NCI-H510A (cell line): ENCODE measurements at regions not wholly inside any gene's neighbourhood (a gene's known extent, or its start where the extent isn't known, plus 50 kb on each side); places are given as distances from the start of the nearest gene placed in this dataset.
"Not testable (repeated sequence)": the region's sequence is repeated elsewhere in the genome, so short reads cannot be mapped to it uniquely, and the experiment has no call there.

Experiments used
- DNase-seq: peaks from one replicate; lab custom pipeline; 2025; lab: John Stamatoyannopoulos, UW

DNA sequence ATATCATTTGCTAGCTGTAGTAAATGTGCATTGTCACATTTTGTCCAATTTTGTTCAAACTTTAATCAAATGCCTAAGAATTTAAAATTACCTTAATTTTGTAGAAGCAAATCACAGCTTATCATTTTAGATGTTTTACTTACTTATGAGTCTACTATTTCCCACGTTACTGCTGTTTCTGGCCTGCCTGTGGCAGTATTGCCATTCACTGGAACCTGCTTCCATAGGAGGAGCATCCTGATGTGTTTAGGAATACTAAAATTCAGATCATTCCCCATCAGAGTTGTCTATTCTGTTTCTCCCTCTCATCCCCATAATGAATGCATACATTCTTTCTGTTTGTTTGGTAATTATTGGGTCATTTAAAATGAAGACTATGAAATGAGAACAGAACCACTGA is 119.5 kb upstream of the SNRPN start:
- DNase-seq = no peak

DNA sequence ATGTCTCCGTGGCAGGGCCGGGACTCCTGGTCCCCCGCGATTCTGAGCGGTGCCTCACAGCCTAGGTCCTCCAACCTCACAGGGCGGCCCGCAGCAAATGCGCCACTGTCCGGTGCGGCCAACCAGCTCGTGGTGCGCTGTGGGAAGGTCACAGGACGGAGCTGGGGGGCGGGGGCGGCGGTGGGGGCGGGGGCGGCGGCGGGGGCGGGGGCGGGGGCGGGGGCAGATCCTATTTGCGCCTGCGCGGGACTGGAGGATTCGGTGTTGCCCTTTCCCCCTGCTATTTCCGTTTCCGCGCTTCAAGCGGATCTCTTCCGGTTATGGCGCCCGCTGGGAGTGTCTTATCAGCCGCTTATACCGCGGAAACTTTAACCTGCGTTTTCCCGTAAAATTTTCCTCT is 106.7 kb upstream of the SNRPN start:
- DNase-seq = no peak

DNA sequence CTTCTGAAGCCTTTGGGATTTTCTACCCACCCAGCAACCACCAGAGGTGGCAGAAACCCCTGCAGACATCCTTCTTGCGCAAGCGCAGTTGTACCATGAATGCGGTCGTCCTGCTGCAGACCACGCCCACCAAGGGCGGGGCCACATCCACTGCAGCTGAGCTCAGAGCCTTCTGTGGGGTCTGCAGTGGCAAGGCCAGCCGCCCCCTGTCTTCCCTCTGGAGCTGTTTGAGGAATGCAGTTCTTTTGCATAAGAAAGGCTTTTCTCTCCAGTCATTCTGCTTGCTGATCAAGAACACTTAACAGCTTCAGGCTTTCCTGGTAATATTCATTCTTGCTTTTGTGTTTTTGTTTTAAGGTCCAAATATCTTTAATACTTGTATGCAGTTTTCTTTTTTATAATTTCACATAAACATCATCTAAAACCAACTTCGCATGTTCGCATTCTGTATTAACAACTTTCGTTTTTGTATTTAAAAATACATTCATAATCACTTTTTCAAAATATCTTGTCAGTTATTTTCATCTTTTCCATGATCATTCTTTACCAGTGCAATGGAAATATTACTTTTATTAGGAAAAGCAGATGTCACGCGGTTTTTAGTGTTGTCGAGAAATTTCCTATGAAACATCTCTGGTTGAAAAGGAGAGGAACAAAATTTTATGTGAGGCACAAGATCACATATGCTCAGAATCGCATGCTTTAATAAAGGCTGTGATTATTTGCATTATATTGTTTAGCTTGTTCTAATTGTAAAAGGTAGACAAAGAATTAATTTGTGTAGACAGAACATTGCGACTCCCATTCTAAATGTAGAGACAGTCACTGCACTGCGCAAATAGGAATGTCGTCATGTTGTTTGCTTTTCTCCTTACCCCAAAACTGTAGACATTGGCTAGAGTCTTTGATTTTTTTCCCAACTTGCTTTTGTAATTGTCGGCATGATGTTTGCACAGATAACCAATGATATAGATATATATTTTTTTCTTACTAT is 98.1 kb upstream of the SNRPN start:
- no peak for DNase-seq

DNA sequence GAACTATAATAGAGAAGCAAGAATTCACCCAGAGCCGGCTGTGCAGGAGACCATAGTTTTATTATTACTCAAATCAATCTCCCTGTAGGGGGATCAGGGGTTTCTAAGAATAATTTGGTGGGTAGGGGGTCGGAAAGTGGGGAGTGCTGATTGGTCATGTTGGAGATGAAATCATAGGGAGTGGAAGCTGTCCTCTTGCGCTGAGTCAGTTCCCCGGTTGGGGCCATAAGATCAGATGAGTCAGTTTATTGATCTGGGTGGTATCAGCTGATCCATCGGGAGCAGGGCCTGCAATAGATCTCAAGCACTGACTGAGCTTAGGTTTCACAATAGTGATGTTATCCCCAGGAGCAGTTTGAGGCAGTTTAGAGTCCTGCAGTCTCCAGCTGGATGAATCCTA is 97.0 kb upstream of the SNRPN start:
- no peak for DNase-seq

DNA sequence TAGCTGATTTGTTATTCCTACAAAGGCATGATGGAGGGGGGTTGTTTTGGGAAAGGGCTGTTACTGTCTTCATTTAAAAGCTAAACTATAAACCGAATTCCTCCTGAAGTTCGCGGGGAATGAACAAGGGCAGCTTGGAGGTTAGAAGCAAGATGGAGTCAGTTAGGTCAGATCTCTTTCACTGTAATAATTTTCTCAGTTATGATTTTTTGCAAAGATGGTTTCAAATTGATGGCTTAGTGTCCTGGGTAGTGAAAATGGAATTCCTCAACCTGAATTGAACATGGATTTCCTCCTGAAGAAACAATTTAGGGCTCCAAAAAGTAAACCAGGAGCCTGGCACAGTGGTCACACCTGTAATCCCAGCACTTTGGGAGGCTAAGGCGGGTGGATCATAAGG is 96.6 kb upstream of the SNRPN start:
- not testable (repeated sequence) for DNase-seq

DNA sequence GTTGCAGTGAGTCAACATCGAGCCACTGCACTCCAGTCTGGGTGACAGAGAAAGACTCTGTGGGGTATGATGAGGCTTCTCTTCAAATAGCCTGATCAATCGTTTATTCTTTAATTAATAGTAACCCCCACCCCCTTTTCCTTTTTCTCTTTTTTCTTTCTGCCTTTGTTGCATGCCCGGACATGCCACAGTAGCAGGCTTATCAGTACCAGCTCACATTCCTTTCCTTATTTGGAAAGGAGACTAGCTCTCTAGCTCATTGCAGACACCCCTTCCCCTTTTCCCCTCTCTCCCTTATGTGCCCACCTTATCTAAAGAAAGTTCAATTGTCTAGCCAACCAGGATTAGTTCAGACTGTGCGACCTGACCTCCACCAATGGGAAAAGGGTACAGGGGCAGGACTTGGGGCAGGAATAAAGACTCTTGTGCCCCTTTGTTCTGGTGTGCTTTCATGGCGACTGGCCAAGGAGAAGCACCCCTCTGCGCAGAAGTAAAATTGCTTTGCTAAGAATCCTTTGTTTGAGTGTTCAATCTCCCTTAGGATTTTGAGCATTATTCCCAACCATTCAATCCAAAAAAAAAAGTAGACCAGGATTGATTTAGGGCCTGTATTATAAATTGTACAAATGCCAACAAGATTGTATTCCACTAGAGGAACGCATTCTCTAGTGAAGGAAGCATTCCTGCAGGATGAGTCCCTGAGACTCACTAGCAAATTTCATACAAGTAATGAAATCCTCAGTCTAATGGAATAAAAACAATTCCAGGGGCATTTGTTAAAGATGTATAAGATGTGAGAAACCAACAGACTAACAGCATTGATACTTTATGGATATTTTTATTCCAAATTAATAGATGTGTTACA is 95.8 kb upstream of the SNRPN start:
- DNase-seq = no peak

DNA sequence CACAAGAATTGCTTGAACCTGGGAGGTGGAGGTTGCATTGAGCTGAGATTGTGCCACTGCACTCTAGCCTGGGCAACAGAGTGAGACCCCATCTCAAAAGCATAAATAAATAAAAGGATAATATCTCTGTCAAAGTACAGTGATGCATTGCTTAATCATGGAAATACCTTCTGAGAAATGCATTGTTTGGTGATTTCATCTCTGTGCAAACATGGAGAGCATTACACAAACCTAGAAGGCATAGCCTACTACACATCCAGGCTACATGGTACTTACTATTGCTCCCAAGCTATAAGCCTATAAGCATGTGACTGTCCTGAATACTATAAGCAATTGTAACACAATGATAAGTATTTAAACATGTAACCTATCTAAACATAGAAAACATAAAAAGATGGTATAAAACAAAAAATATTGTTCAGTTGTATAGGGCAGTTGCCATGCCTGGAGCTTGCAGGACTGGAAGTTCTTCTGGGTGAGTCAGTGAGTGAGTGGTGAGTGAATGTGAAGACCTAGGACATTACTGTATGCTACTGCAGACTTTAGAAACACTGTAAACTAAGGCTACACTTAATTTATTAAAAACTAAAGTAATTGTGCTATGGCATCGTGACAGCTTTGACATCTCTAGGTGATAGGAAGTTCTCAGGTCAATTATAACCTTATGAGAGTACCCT is 93.6 kb upstream of the SNRPN start:
- no peak for DNase-seq

DNA sequence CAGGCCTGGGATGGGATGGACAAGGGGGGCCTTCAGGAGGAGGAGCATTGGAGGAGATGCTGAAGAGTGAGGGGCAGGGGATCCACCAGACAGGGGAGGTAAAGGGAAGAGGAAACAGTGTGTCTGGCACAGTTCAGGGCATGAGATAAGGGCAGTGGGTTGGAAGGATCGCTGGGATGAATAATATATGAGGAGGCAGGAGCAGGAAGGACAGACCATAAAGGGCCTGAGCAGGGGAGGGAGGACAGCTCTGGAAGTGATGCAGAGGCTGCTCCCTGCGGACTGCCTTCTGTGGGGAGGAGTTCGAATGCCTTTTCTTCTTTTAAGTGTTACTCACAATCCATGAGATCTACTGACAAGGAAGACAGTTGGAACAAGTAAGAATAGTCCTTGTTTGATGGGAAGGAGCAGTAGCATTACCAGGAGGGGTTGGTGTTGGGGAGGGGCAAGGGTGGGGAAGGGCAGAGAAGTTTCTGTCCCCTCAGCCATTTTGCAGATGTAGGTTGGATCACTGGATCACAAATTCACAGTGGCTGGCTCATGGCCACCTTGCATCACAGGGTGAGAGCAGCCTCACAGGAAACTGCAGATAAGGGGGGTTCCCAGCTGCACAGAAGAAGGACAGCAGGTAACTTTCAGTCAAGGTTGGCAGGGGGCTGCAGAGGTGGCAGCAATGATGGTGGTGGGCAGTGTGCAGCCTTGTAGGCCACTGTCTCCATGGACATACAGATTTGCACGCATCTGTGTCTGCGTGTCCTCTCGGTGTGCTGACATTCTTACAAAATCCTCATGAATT is 91.9 kb upstream of the SNRPN start:
- no peak for DNase-seq

DNA sequence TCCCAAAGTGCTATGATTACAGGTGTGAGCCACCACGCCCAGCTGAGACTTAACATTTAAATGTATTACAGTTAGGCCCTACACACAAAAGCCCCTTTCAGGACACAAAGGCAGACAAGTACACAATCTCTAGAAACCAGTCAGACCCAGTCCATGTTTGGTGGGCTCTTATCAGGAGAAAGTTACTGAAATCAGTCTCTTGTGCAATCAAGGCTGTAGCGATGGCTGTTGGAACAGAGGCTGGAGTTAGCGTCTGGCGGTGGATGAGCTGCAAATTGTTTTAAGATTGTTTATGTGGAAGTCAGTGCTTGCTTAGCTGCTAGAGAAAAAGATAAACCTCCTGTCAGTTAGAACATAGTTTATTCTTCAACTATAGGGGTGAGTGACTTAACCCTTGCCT is 89.5 kb upstream of the SNRPN start:
- no peak for DNase-seq

DNA sequence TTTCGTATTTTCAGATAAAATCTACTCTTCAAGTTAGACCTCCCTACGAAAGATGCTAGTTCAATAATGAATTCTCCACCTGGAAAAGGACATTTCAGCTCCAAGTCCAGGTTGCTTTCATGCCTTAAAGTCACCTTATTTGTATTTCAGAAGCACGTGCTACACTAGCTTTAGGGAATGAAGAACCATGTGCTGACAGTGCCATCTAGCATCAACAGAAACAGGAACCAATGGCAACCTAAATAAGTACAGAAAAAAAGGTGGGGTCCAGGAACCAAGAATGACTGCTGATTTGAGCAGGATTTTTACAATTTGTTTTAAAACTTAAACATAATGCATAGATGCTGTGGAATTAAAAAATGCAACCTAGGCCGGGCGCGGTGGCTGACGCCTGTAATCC is 77.6 kb upstream of the SNRPN start:
- no peak for DNase-seq

DNA sequence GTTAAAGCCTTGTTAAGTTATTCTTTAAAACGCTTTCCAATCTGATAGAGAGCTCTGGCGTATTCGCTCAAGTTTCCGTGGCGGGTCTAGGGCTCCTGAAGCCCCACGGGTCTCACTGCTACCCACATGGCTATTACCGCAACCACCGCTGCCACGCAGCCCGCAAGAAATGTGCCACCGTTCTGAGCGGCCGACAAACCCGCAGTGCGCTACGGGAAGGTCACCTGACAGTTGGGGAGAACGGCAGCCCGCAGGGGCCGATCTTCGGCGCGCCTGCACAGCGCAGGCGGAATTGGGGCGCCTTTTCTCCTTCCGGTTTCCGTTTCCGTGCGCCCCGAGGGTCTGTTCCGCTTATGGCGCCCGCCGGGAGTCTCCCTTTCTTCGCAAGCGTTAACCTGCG is 76.6 kb upstream of the SNRPN start:
- DNase-seq = no peak

DNA sequence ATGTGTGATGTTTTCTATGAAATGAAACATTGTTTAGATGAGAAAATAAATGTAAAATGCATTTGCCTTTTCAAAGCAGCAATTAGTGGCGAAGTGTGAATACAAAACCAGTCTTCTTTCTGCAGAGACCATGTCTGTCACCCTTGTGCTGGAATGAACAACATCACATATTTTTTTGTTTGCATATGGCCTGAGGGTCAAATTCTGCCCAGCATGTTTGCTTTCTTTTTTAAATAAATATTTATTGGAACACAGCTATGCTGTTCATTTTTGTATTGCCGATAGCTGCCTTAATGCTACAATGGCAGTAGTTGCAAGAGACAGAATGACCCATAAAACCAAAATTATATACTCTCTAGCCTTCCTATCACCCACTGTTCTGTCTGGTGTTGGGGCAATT is 75.3 kb upstream of the SNRPN start:
- no peak for DNase-seq

DNA sequence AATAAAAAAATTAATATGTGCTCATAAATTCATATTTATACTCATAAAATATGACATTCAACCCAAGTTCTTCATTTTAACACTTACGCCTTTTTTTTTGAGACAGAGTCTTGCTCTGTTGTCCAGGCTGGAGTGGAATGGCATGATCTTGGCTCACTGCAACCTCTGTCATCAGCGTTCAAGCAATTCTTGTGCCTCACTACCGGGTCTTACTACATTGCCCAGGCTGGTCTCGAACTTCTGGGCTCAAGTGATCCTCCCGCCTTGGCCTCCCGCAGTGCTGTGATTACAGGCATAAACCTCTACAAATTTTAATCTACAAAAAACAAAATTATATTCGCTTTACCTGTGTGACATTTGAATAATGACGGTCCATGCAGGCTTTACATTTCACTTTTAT is 74.1 kb upstream of the SNRPN start:
- DNase-seq = no peak

DNA sequence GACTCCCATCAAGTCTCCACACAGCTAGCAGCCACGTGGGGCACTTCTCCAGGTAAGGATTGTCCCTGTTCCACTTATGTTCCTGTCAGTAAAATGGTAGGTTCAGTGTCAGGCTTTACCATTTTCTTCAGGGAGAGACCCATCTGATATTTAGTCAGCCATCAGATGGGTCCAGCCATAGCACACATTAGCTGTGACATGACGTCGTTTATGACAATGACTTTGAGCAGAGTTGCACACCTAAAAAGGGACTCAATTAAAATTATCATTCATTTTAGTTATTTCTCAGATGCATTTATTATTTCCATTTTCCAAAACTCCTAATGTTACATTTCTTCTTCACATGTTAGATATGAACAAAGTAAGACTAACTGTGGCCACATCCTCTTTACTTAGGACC is 68.2 kb upstream of the SNRPN start:
- no peak for DNase-seq

DNA sequence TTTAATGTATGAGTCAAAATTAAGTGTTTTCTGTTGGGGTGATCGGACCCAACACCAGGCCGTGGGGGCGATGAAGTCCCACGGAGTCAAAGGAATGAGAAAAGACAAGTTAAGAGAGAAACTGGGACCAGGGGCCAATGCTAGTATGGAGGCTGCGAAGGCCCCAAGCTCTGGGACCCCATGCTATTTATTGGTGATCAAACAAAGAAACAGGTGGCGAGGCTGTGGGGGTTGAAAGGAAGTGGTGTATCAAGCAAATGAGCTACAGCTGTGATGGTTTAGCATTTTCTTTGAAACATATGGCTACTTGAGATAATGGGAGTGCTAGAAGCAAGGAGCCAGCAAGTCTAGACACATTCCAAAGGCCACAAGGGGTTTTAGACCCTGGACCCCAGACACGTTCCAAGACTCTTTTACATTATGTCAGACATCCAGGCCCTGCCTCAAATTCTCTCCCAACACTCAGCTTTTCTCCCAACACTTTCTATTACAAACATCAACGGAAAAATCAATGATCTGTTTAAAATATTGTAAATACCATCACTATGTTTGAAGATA is 56.0 kb upstream of the SNRPN start:
- DNase-seq = no peak

DNA sequence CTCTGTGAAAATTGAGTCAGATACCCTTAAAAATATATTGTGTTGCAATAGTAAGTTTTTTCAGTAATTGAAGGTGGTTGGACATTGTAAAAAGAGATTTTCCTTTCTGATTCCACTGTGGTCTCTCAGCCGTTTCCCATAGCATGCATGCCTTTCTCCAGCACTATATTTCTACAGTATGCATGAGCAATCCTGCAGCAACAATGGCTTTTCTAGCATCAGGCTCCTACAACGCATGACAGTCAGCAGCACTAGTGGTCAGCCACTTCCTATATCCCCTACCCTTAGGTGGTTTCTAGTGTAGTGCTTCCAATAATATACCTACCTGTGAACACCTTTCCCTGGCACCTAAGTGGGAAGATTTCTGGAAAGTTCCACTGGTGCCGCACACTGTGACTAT is 55.4 kb upstream of the SNRPN start:
- no peak for DNase-seq

DNA sequence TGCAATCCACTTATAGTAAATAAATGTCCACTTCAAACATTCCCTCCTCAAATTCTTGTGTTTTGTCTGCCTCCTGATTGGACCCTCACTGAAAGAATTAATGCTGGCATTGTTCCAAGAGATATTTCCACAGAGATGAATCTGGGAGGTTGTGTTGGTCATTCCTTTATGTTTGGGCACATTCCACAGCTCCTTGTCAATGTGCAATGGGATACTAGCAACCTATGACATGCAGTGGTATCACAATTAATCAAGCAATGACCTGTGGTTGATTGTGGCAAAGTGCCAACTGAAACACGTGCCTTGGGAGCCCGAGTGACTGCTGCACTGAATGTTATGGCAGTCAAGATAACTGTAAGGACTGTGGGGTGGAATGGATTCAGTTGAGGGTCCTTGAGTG is 55.0 kb upstream of the SNRPN start:
- no peak for DNase-seq

DNA sequence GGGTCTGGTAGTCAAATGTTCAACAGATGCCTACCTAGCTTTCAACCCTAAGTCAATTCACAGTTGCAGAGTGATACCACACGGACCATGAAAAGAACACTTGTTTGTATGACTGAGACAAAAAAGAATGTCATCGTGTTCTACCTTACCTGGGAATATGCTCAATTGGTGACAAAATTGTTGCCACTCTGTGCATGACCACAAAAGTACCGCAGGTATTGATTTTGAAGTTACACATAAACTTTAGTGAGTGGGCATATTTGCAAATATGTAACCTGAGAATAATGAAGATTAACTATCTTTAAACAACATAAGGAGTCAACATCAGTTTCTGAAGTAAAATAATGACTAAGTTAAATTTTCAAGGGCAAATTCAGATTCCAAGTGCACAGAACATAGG is 53.4 kb upstream of the SNRPN start:
- no peak for DNase-seq
